SU-DHL-6 (cell line): ENCODE measurements at regions not wholly inside any gene's neighbourhood (a gene's known extent, or its start where the extent isn't known, plus 50 kb on each side); places are given as distances from the start of the nearest gene placed in this dataset.
"Not testable (repeated sequence)": the region's sequence is repeated elsewhere in the genome, so short reads cannot be mapped to it uniquely, and the experiment has no call there.

ENCODE experiments used
- H2AFZ ChIP-seq: fragments of 200-600 bp; sonication (generic); 2 replicates; pipeline ENCODE4 v1.6.1; 2014; ENCODE audit warnings: low read depth, mild to moderate bottlenecking, moderate library complexity, mixed read lengths, antibody characterized with exemption, low read length; ENCODE audit not compliant: severe bottlenecking
- H3F3A ChIP-seq: fragments of 200-600 bp; shearing (Covaris generic); 2 replicates; pipeline ENCODE4 v1.6.0; 2016; ENCODE audit warnings: antibody characterized with exemption, mild to moderate bottlenecking; ENCODE audit not compliant: insufficient read depth
- H3K27ac ChIP-seq: fragments of 200-600 bp; sonication (generic); 2 replicates; pipeline ENCODE4 v1.5.1; 2016; ENCODE audit warnings: low read depth, mild to moderate bottlenecking, low read length, moderate library complexity, mixed read lengths
- H3K27me3 ChIP-seq: fragments of 200-600 bp; sonication (generic), shearing (Covaris generic); 2 replicates; pipeline ENCODE4 v1.6.0; 2014; ENCODE audit warnings: mild to moderate bottlenecking, low read length
- H3K36me3 ChIP-seq: fragments of 200-600 bp; sonication (generic); 2 replicates; pipeline ENCODE4 v1.6.1; 2014; ENCODE audit warnings: mild to moderate bottlenecking, low read length, mixed read lengths
- H3K4me2 ChIP-seq: fragments of 300-600, 200-600 bp; shearing (Covaris generic), sonication (generic); 2 replicates; pipeline ENCODE4 v1.6.0; 2014; ENCODE audit warnings: low read length, low read depth, mild to moderate bottlenecking; ENCODE audit not compliant: poor library complexity, severe bottlenecking
- H3K4me3 ChIP-seq: fragments of 200-600 bp; sonication (generic); 2 replicates; pipeline ENCODE4 v1.5.1; 2014; ENCODE audit warnings: antibody characterized with exemption, low read length, mild to moderate bottlenecking, mixed read lengths; ENCODE audit not compliant: insufficient read depth, poor library complexity, severe bottlenecking
- H3K79me2 ChIP-seq: fragments of 200-600 bp; sonication (generic); 2 replicates; pipeline ENCODE4 v1.6.1; 2014; ENCODE audit warnings: mild to moderate bottlenecking, low read length, moderate library complexity; ENCODE audit not compliant: insufficient read depth
- H3K9ac ChIP-seq: fragments of 200-600 bp; sonication (generic); 2 replicates; pipeline ENCODE4 v1.7.0; 2014; ENCODE audit warnings: mild to moderate bottlenecking, low read length
- H3K9me2 ChIP-seq: fragments of 200-600 bp; sonication (generic); replicated peaks from 2 replicates; pipeline ENCODE4 v1.6.1; 2014; ENCODE audit warnings: low read length; ENCODE audit not compliant: insufficient read depth
- H3K9me3 ChIP-seq: fragments of 200-600 bp; sonication (generic); 2 replicates; pipeline ENCODE4 v1.6.1; 2014; ENCODE audit warnings: low read length, mixed read lengths; ENCODE audit not compliant: insufficient read depth
- H4K20me1 ChIP-seq: fragments of 200-600 bp; sonication (generic); 2 replicates; pipeline ENCODE4 v1.6.1; 2014; ENCODE audit warnings: low read depth, mild to moderate bottlenecking, antibody characterized with exemption, low read length, moderate library complexity, mixed read lengths
- CTCF ChIP-seq: fragments of 200-600 bp; sonication (generic); IDR thresholded peaks from one replicate; pipeline ENCODE4 v1.5.1; 2017; ENCODE audit warnings: antibody characterized with exemption, mild to moderate bottlenecking, low read length, moderate library complexity; ENCODE audit not compliant: insufficient read depth, poor library complexity, severe bottlenecking
- EZH2phosphoT487 ChIP-seq: fragments of 200-600 bp; sonication (generic), shearing (Covaris generic); conservative IDR thresholded peaks from 2 replicates; pipeline ENCODE4 v1.6.1; 2018; ENCODE audit warnings: mild to moderate bottlenecking, antibody characterized with exemption, low read length, moderate library complexity, mixed read lengths

GRCh38 chr4:14920759-14921320 lies 81.4 kb upstream of the CPEB2 start:
- Histone ChIP-seq H3K4me2 (no peak overlapping the region), H3K9me3 (no peaks in the 10 kb centered on the region)
- TF ChIP-seq CTCF (no peak), EZH2phosphoT487 (no peak)

GRCh38 chr4:14921781-14922180 lies 80.5 kb upstream of the CPEB2 start:
- H3F3A ChIP-seq, H3K9me2 ChIP-seq, H3K9me3 ChIP-seq, H3K27me3 ChIP-seq, H3K79me2 ChIP-seq, H3K36me3 ChIP-seq, H4K20me1 ChIP-seq, H2AFZ ChIP-seq, H3K27ac ChIP-seq, H3K4me3 ChIP-seq, H3K9ac ChIP-seq, H3K4me2 ChIP-seq: not testable (repeated sequence)

More at GRCh38 chr4:14920759-14921320, 81.4 kb upstream of the CPEB2 start:
- Histone ChIP-seq H4K20me1 (no peaks in the 10 kb centered on the region), H3F3A (no peaks in the 10 kb centered on the region), H2AFZ (no peak overlapping the region), H3K36me3 (no peaks in the 10 kb centered on the region), H3K9me2 (no peaks in the 10 kb centered on the region), H3K27me3 (no peaks in the 10 kb centered on the region), H3K27ac (no peak overlapping the region), H3K4me3 (no peak overlapping the region), H3K9ac (no peak overlapping the region), H3K79me2 (no peaks in the 10 kb centered on the region)

- Histone ChIP-seq H3K9me3 (no peaks in the 10 kb centered on the region), H2AFZ (no peak overlapping the region), H4K20me1 (no peaks in the 10 kb centered on the region), H3K4me3 (no peak overlapping the region), H3K79me2 (no peaks in the 10 kb centered on the region), H3K36me3 (no peaks in the 10 kb centered on the region), H3K9me2 (no peaks in the 10 kb centered on the region), H3K27me3 (no peaks in the 10 kb centered on the region), H3K9ac (no peak overlapping the region), H3K27ac (no peak overlapping the region), H3F3A (no peaks in the 10 kb centered on the region), H3K4me2 (no peak overlapping the region)
- TF ChIP-seq CTCF: no peak
- no peak for TF ChIP-seq EZH2phosphoT487
These were observed 78.0 kb upstream of the CPEB2 start for GRCh38 chr4:14924076-14924811.

- TF ChIP-seq CTCF (no peak), EZH2phosphoT487 (no peak)
- H3K27ac ChIP-seq: no peak overlapping the region
- H3F3A ChIP-seq: no peaks in the 10 kb centered on the region
- no peak overlapping the region for H3K4me3 ChIP-seq
- no peaks in the 10 kb centered on the region for H3K9me2 ChIP-seq
- no peaks in the 10 kb centered on the region for H3K9me3 ChIP-seq
- H3K9ac ChIP-seq: no peak overlapping the region
- no peak overlapping the region for H2AFZ ChIP-seq
- H3K27me3 ChIP-seq: no peaks in the 10 kb centered on the region
- no peaks in the 10 kb centered on the region for H3K79me2 ChIP-seq
- H3K36me3 ChIP-seq: no peaks in the 10 kb centered on the region
- no peaks in the 10 kb centered on the region for H4K20me1 ChIP-seq
- H3K4me2 ChIP-seq: no peak overlapping the region
These were observed 77.4 kb upstream of the CPEB2 start for GRCh38 chr4:14924812-14925344.
